Fibroblast of lung (primary cell): ENCODE measurements at regions not wholly inside any gene's neighbourhood (a gene's known extent, or its start where the extent isn't known, plus 50 kb on each side); places are given as distances from the start of the nearest gene placed in this dataset.

Source experiments
- DNase-seq, 2 donors: peaks; one replicate each; pipeline versions ENCODE4 v3.0.0 to v3.0.0-alpha.2; 2010; ENCODE audit warnings: low read depth in 2 of 2
- H2AFZ ChIP-seq: 2 replicates; pipeline ENCODE4 v1.5.1; 2012; ENCODE audit warnings: low read length, control low read depth, inconsistent platforms
- H3K27ac ChIP-seq: 2 replicates; pipeline ENCODE4 v1.5.1; 2011; ENCODE audit warnings: low read length, control low read depth; ENCODE audit not compliant: insufficient read depth
- H3K27me3 ChIP-seq: 2 replicates; pipeline ENCODE4 v1.5.1; 2011; ENCODE audit warnings: mild to moderate bottlenecking, low read length; ENCODE audit not compliant: control insufficient read depth, insufficient read depth
- H3K36me3 ChIP-seq: 2 replicates; pipeline ENCODE4 v1.5.1; 2011; ENCODE audit warnings: low read length; ENCODE audit not compliant: control insufficient read depth, insufficient read depth
- H3K4me1 ChIP-seq: 2 replicates; pipeline ENCODE4 v1.5.1; 2011; ENCODE audit warnings: low read length; ENCODE audit not compliant: control insufficient read depth, insufficient read depth; ENCODE audit errors: extremely low read depth
- H3K4me2 ChIP-seq: 2 replicates; pipeline ENCODE4 v1.5.1; 2011; ENCODE audit warnings: low read length, control low read depth; ENCODE audit not compliant: insufficient read depth; ENCODE audit errors: extremely low read depth
- H3K4me3 ChIP-seq, 4 experiments: fragments of 200-600 bp in 1 of 4; sonication (generic) in 1 of 4; replicated peaks in 1 of 4; 2 replicates each; pipeline ENCODE4 v1.5.1; 2011 to 2016; ENCODE audit warnings: low read length in 4 of 4, low read depth in 3 of 4, mild to moderate bottlenecking in 3 of 4, control low read depth in 2 of 4, inconsistent platforms in 1 of 4, mixed read lengths in 1 of 4; ENCODE audit not compliant: insufficient read depth in 1 of 4; ENCODE audit errors: control extremely low read depth in 1 of 4
- H3K79me2 ChIP-seq: 2 replicates; pipeline ENCODE4 v1.5.1; 2012; ENCODE audit warnings: mild to moderate bottlenecking, low read length, inconsistent platforms; ENCODE audit not compliant: control insufficient read depth, insufficient read depth
- H3K9ac ChIP-seq: 2 replicates; pipeline ENCODE4 v1.5.1; 2011; ENCODE audit warnings: mild to moderate bottlenecking, low read length, control low read depth; ENCODE audit not compliant: insufficient read depth
- H3K9me3 ChIP-seq: 2 replicates; pipeline ENCODE4 v1.5.1; 2012; ENCODE audit warnings: low read depth, low read length; ENCODE audit not compliant: control insufficient read depth, insufficient read depth
- H4K20me1 ChIP-seq: 2 replicates; pipeline ENCODE4 v1.5.1; 2011; ENCODE audit warnings: low read length; ENCODE audit not compliant: control insufficient read depth, insufficient read depth; ENCODE audit errors: extremely low read depth
- EZH2 ChIP-seq: IDR thresholded peaks from 2 replicates; pipeline ENCODE4 v1.5.1; 2012; ENCODE audit warnings: low read length, control low read depth, mild to moderate bottlenecking; ENCODE audit errors: missing control alignments
- TF ChIP-seq, protein P1 (sequence below), 2 donors: IDR thresholded peaks in 1 of 2; conservative IDR thresholded peaks in 1 of 2; 1 replicate in 1 of 2; 2 replicates in 1 of 2; pipeline ENCODE4 v1.5.1; 2011 to 2012; ENCODE audit warnings: low read length in 2 of 2, control low read depth in 1 of 2, inconsistent platforms in 1 of 2, low read depth in 1 of 2, mild to moderate bottlenecking in 1 of 2

DNA sequence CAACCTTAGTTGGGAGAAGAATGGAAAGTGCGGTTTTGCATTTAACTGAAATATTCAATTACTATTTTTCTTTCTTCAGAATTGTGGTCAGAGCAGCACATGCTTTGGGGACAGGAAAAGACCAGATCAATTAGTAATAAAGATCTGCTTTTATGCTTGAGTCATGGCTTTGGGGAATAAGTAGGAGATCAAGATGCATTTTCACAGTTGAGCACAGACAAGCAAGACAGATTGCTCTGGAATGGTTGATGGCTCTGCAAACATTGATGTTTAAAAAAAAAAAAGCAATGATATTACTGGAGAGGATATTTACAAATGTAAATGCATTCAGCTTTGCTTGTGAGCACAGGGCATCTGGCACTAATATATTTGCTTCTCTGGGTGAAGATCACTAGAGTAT, 224.4 kb upstream of the SASH1 start:
- no peak overlapping the region for H3K9ac ChIP-seq
- no peaks in the 10 kb centered on the region for H4K20me1 ChIP-seq
- no peak overlapping the region for H3K27ac ChIP-seq
- H2AFZ ChIP-seq = no peak overlapping the region
- no peaks in the 10 kb centered on the region for H3K79me2 ChIP-seq
- no peak for TF ChIP-seq EZH2
- TF ChIP-seq, protein P1, sequence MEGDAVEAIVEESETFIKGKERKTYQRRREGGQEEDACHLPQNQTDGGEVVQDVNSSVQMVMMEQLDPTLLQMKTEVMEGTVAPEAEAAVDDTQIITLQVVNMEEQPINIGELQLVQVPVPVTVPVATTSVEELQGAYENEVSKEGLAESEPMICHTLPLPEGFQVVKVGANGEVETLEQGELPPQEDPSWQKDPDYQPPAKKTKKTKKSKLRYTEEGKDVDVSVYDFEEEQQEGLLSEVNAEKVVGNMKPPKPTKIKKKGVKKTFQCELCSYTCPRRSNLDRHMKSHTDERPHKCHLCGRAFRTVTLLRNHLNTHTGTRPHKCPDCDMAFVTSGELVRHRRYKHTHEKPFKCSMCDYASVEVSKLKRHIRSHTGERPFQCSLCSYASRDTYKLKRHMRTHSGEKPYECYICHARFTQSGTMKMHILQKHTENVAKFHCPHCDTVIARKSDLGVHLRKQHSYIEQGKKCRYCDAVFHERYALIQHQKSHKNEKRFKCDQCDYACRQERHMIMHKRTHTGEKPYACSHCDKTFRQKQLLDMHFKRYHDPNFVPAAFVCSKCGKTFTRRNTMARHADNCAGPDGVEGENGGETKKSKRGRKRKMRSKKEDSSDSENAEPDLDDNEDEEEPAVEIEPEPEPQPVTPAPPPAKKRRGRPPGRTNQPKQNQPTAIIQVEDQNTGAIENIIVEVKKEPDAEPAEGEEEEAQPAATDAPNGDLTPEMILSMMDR (conservative IDR thresholded peaks at IDR 0.05 in 1 of 2, IDR thresholded peaks at IDR 0.05 in 1 of 2; ENCODE audit: low read depth in 1 of 2, low read length in 2 of 2) = no peak
- H3K4me1 ChIP-seq = no peaks in the 10 kb centered on the region
- H3K4me2 ChIP-seq = no peak overlapping the region
- H3K36me3 ChIP-seq = no peaks in the 10 kb centered on the region
- H3K27me3 ChIP-seq = no peaks in the 10 kb centered on the region
- no peak overlapping the region for H3K4me3 ChIP-seq
- H3K9me3 ChIP-seq = no peaks in the 10 kb centered on the region
- no peak for DNase-seq

DNA sequence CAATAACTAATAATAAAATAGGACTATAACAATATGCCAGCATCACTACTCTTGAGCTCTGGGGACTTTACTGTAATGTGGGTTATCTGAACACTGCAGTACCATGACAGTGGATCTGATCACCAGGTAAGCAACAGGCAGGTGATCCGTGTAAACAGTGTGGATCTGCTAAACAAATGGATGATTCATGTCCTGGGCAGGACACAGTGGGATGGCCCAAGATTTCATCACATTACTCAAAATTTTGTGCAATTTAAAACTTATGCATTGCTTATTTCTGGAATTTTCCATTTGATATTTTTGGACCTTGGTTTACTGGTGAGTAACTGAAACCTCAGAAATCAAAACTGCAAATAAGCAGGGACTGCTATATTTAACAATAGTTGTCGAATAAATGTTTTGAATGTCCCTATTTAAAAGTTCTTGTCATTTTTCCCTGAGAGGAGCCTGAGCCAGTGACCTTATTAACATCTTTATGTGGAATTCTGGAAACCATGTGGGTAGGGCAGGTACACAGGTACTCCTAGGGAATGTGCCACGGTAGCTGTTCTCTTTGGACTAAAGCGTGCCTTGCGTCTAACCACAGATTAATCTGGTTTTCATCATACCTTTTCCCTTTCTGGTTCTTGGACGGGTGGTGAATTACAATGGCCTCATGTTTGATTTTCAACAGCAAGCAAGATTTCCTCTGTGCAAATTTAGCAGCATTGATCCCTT, 214.5 kb upstream of the SASH1 start:
- Histone ChIP-seq H4K20me1 (no peaks in the 10 kb centered on the region), H3K27me3 (no peaks in the 10 kb centered on the region), H3K79me2 (no peaks in the 10 kb centered on the region), H2AFZ (no peak overlapping the region), H3K4me2 (no peak overlapping the region), H3K9ac (no peak overlapping the region), H3K4me3 (no peak overlapping the region), H3K9me3 (no peaks in the 10 kb centered on the region), H3K4me1 (no peaks in the 10 kb centered on the region), H3K27ac (no peak overlapping the region), H3K36me3 (no peaks in the 10 kb centered on the region)
- TF ChIP-seq, protein P1 (conservative IDR thresholded peaks at IDR 0.05 in 1 of 2, IDR thresholded peaks at IDR 0.05 in 1 of 2; ENCODE audit: low read depth in 1 of 2, low read length in 2 of 2) = no peak
- no peak for TF ChIP-seq EZH2
- no peak for DNase-seq

DNA sequence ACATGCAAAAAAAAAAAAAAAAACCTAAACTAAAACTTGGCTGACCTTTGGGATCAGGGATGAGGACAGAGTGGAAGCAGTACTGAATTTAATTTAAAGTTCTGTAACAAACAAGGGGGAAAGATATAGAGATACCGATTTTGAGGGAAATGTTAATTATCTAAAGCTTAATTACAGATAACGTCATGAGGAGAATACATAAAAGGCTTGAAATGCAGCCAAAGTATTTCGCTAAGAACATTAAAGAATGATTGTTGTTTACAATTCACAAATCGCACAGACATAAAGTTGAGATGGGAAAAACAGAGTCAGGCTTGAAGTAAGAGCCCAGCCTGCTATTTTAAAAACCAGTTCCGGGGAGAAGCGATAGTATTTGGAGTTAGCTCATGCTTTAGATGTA, 208.0 kb upstream of the SASH1 start:
- Histone ChIP-seq H2AFZ (no peak overlapping the region), H3K27me3 (no peaks in the 10 kb centered on the region), H3K27ac (no peak overlapping the region), H3K79me2 (no peaks in the 10 kb centered on the region), H3K9ac (no peak overlapping the region), H4K20me1 (no peaks in the 10 kb centered on the region), H3K4me1 (no peaks in the 10 kb centered on the region), H3K4me2 (no peak overlapping the region), H3K9me3 (no peaks in the 10 kb centered on the region), H3K36me3 (no peaks in the 10 kb centered on the region), H3K4me3 (no peak overlapping the region)
- no peak for DNase-seq
- TF ChIP-seq, protein P1 (conservative IDR thresholded peaks at IDR 0.05 in 1 of 2, IDR thresholded peaks at IDR 0.05 in 1 of 2; ENCODE audit: low read depth in 1 of 2, low read length in 2 of 2) = no peak
- no peak for TF ChIP-seq EZH2
